ENCODE measurements at regions not wholly inside any gene's neighbourhood (a gene's known extent, or its start where the extent isn't known, plus 50 kb on each side); places are given as distances from the start of the nearest gene placed in this dataset.

DNA sequence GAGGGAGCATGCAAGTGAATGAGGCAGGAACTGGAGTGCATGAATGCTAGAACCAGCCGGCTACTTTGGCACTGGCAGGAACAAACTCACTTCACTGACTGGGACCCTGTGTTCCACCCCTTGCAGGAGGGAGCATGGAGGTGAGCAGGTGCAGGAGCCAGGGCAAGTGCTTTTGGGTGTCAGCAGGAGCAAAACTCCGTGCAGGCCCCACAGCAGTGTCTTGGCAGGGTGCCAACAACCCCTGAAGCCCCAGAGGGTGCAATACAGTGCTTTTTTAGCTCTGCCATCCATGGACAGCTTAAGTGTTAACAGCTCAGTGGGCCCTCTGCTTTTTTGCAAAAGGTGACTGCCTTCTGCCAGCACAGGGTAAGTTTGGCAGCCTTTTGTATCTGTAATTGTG, 245.8 kb upstream of the PCSK5 start:
- no peaks in the 10 kb centered on the region for H3K9me2 ChIP-seq (ENCODE audit: insufficient read depth, low read length)
- H3K4me2 ChIP-seq (ENCODE audit: low read length): no peak overlapping the region
- no peaks in the 10 kb centered on the region for H3K36me3 ChIP-seq (ENCODE audit: insufficient read depth, low read length)
- no peaks in the 10 kb centered on the region for H3K79me2 ChIP-seq (replicated peaks; ENCODE audit: insufficient read depth, low read length)
- H3K9me3 ChIP-seq (ENCODE audit: low read length): no peaks in the 10 kb centered on the region
- no peaks in the 10 kb centered on the region for H4K20me1 ChIP-seq (ENCODE audit: insufficient read depth)
- H3F3A ChIP-seq (ENCODE audit: insufficient read depth, low read length, poor library complexity, severe bottlenecking): no peaks in the 10 kb centered on the region
- H3K9ac ChIP-seq (ENCODE audit: low read length): no peak overlapping the region
- H3K4me3 ChIP-seq (ENCODE audit: low read length): no peak overlapping the region
- no peaks in the 10 kb centered on the region for H3K27me3 ChIP-seq (ENCODE audit: insufficient read depth, low read depth, low read length)
- no peak overlapping the region for H3K27ac ChIP-seq (ENCODE audit: low read length)
- H2AFZ ChIP-seq (ENCODE audit: low read depth, low read length): no peak overlapping the region
- TF ChIP-seq, protein P1, sequence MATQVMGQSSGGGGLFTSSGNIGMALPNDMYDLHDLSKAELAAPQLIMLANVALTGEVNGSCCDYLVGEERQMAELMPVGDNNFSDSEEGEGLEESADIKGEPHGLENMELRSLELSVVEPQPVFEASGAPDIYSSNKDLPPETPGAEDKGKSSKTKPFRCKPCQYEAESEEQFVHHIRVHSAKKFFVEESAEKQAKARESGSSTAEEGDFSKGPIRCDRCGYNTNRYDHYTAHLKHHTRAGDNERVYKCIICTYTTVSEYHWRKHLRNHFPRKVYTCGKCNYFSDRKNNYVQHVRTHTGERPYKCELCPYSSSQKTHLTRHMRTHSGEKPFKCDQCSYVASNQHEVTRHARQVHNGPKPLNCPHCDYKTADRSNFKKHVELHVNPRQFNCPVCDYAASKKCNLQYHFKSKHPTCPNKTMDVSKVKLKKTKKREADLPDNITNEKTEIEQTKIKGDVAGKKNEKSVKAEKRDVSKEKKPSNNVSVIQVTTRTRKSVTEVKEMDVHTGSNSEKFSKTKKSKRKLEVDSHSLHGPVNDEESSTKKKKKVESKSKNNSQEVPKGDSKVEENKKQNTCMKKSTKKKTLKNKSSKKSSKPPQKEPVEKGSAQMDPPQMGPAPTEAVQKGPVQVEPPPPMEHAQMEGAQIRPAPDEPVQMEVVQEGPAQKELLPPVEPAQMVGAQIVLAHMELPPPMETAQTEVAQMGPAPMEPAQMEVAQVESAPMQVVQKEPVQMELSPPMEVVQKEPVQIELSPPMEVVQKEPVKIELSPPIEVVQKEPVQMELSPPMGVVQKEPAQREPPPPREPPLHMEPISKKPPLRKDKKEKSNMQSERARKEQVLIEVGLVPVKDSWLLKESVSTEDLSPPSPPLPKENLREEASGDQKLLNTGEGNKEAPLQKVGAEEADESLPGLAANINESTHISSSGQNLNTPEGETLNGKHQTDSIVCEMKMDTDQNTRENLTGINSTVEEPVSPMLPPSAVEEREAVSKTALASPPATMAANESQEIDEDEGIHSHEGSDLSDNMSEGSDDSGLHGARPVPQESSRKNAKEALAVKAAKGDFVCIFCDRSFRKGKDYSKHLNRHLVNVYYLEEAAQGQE (IDR thresholded peaks at IDR 0.05; ENCODE audit: borderline replicate concordance): no peak
- no peak for TF ChIP-seq POLR2AphosphoS5 (IDR thresholded peaks at IDR 0.05)
- TF ChIP-seq RAD21 (conservative IDR thresholded peaks at IDR 0.05): no peak
- TF ChIP-seq EP300 (conservative IDR thresholded peaks at IDR 0.05; ENCODE audit: poor library complexity, severe bottlenecking): no peak
- TF ChIP-seq, protein P2, sequence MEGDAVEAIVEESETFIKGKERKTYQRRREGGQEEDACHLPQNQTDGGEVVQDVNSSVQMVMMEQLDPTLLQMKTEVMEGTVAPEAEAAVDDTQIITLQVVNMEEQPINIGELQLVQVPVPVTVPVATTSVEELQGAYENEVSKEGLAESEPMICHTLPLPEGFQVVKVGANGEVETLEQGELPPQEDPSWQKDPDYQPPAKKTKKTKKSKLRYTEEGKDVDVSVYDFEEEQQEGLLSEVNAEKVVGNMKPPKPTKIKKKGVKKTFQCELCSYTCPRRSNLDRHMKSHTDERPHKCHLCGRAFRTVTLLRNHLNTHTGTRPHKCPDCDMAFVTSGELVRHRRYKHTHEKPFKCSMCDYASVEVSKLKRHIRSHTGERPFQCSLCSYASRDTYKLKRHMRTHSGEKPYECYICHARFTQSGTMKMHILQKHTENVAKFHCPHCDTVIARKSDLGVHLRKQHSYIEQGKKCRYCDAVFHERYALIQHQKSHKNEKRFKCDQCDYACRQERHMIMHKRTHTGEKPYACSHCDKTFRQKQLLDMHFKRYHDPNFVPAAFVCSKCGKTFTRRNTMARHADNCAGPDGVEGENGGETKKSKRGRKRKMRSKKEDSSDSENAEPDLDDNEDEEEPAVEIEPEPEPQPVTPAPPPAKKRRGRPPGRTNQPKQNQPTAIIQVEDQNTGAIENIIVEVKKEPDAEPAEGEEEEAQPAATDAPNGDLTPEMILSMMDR (IDR thresholded peaks at IDR 0.05; ENCODE audit: poor library complexity, severe bottlenecking): no peak
- no peak for TF ChIP-seq MXI1 (conservative IDR thresholded peaks at IDR 0.05; ENCODE audit: poor library complexity, severe bottlenecking)
- no peak for TF ChIP-seq EZH2 (IDR thresholded peaks at IDR 0.05; ENCODE audit: borderline replicate concordance, insufficient read depth, low read length, poor library complexity, severe bottlenecking)
- TF ChIP-seq SMC3 (conservative IDR thresholded peaks at IDR 0.05; ENCODE audit: poor library complexity): no peak
- no peak for TF ChIP-seq TAF1 (IDR thresholded peaks at IDR 0.05; ENCODE audit: low read depth)

DNA sequence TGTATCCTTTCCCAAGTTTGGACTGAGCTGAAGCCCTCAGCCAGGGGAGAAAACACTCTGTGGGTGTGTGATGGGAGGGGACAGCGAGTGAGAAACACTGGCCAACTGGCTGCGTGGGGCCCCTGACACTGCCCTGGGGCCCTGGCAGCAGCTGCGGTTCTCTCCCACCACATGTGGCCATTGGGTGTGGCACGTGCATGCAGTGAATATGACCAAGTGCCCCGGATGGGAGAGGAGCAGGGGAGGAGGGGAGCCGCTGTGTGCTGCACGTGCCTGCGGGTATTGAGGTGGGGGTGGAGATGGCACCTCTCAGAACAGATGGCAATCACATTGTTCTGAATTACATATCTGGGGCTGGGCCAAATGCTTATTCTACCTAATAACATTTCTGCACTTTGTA, 242.4 kb upstream of the PCSK5 start:
- Histone ChIP-seq H3F3A (ENCODE audit: insufficient read depth, low read length, poor library complexity, severe bottlenecking) (no peaks in the 10 kb centered on the region), H4K20me1 (ENCODE audit: insufficient read depth) (no peaks in the 10 kb centered on the region), H3K4me2 (ENCODE audit: low read length) (no peak overlapping the region), H3K36me3 (ENCODE audit: insufficient read depth, low read length) (no peaks in the 10 kb centered on the region), H3K9me3 (ENCODE audit: low read length) (no peaks in the 10 kb centered on the region), H3K27ac (ENCODE audit: low read length) (no peak overlapping the region), H3K79me2 (replicated peaks; ENCODE audit: insufficient read depth, low read length) (no peaks in the 10 kb centered on the region), H3K27me3 (ENCODE audit: insufficient read depth, low read depth, low read length) (no peaks in the 10 kb centered on the region), H3K9ac (ENCODE audit: low read length) (no peak overlapping the region), H2AFZ (ENCODE audit: low read depth, low read length) (no peak overlapping the region), H3K4me3 (ENCODE audit: low read length) (no peak overlapping the region), H3K9me2 (ENCODE audit: insufficient read depth, low read length) (no peaks in the 10 kb centered on the region)
- TF ChIP-seq, protein P2 (IDR thresholded peaks at IDR 0.05; ENCODE audit: poor library complexity, severe bottlenecking): no peak
- TF ChIP-seq POLR2AphosphoS5 (IDR thresholded peaks at IDR 0.05) (no peak), SMC3 (conservative IDR thresholded peaks at IDR 0.05; ENCODE audit: poor library complexity) (no peak), EZH2 (IDR thresholded peaks at IDR 0.05; ENCODE audit: borderline replicate concordance, insufficient read depth, low read length, poor library complexity, severe bottlenecking) (no peak), MXI1 (conservative IDR thresholded peaks at IDR 0.05; ENCODE audit: poor library complexity, severe bottlenecking) (no peak), EP300 (conservative IDR thresholded peaks at IDR 0.05; ENCODE audit: poor library complexity, severe bottlenecking) (no peak)
- TF ChIP-seq, protein P1 (IDR thresholded peaks at IDR 0.05; ENCODE audit: borderline replicate concordance): no peak
